ENCODE measurements at regions not wholly inside any gene's neighbourhood (a gene's known extent, or its start where the extent isn't known, plus 50 kb on each side); places are given as distances from the start of the nearest gene placed in this dataset.
"Not testable (repeated sequence)": the region's sequence is repeated elsewhere in the genome, so short reads cannot be mapped to it uniquely, and the experiment has no call there.

DNA sequence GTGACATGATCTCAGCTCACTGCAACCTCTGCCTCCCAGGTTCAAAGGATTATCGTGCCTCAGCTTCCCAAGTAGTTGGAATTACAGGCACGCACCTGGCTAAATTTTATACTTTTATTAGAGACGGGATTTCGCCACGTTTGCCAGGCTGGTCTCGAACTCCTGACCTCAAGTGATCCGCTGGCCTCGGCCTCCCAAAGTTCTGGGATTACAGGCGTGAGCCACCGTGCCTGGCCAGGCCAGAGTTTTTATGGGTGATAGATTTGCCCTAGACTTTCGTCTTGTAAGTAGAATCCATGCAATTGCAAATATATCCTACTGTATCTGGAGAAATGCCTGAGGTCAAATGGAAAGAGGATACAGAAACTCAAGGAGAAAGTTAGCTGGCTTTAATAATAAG, 819.9 kb upstream of the SLITRK1 start:
- no peak for DNase-seq (ENCODE audit: low read depth)
- no peak overlapping the region for H3K4me3 ChIP-seq (ENCODE audit: low read depth, low read length)
- TF ChIP-seq, protein P1, sequence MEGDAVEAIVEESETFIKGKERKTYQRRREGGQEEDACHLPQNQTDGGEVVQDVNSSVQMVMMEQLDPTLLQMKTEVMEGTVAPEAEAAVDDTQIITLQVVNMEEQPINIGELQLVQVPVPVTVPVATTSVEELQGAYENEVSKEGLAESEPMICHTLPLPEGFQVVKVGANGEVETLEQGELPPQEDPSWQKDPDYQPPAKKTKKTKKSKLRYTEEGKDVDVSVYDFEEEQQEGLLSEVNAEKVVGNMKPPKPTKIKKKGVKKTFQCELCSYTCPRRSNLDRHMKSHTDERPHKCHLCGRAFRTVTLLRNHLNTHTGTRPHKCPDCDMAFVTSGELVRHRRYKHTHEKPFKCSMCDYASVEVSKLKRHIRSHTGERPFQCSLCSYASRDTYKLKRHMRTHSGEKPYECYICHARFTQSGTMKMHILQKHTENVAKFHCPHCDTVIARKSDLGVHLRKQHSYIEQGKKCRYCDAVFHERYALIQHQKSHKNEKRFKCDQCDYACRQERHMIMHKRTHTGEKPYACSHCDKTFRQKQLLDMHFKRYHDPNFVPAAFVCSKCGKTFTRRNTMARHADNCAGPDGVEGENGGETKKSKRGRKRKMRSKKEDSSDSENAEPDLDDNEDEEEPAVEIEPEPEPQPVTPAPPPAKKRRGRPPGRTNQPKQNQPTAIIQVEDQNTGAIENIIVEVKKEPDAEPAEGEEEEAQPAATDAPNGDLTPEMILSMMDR (IDR thresholded peaks at IDR 0.05; ENCODE audit: low read depth, low read length, missing control alignments), result no peak

- DNase-seq (ENCODE audit: low read depth); H3K4me3 ChIP-seq (ENCODE audit: low read depth, low read length): not testable (repeated sequence)
Measured at GRCh38 chr13:84697591-84697990, 815.3 kb upstream of the SLITRK1 start.

DNA sequence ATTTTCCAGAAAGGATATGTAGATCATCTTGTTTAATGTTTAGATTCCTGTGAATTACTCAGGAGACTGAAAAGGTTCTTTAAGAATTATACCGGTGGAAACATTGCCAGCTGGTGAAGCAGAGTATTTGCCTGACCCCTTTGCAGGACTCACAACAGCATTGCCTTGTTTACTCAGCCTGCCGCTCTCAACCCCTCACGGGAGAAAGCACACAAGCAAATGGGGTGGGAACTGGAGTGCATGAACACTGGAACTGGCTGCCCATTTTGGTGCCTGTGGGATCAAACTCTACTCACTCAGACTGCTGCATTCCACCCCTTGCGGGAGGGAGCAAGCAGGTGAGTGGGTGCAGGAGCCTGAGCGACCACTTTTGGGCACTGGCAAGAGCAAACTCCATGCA, 804.7 kb upstream of the SLITRK1 start:
- H3K4me3 ChIP-seq (ENCODE audit: low read depth, low read length), result no peak overlapping the region
- TF ChIP-seq, protein P1 (IDR thresholded peaks at IDR 0.05; ENCODE audit: low read depth, low read length, missing control alignments), result no peak
- no peak for DNase-seq (ENCODE audit: low read depth)

DNA sequence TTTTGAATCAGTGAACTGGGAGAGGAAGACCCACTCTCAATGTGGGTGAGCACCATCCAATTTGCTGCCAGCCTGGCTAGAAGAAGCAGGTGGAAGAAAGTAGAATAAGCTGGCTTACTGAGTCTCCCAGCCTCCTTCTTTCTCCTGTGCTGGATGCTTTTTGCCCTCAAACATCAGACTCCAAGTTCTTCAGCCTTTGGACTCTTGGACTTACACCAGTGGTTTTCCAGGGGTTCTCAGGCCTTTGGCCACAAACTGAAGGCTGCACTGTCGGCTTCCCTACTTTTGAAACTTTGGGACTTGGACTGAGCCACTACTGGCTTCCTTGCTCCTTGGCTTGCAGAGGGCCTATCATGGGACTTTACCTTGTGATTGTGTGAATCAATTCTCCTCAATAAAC, 804.2 kb upstream of the SLITRK1 start:
- H3K4me3 ChIP-seq (ENCODE audit: low read depth, low read length), result no peak overlapping the region
- no peak for DNase-seq (ENCODE audit: low read depth)
- TF ChIP-seq, protein P1 (IDR thresholded peaks at IDR 0.05; ENCODE audit: low read depth, low read length, missing control alignments), result no peak

GRCh38 chr13:84684804-84685203, 802.5 kb upstream of the SLITRK1 start:
- TF ChIP-seq, protein P1 (IDR thresholded peaks at IDR 0.05; ENCODE audit: low read depth, low read length, missing control alignments), result no peak
- DNase-seq (ENCODE audit: low read depth), result no peak

DNA sequence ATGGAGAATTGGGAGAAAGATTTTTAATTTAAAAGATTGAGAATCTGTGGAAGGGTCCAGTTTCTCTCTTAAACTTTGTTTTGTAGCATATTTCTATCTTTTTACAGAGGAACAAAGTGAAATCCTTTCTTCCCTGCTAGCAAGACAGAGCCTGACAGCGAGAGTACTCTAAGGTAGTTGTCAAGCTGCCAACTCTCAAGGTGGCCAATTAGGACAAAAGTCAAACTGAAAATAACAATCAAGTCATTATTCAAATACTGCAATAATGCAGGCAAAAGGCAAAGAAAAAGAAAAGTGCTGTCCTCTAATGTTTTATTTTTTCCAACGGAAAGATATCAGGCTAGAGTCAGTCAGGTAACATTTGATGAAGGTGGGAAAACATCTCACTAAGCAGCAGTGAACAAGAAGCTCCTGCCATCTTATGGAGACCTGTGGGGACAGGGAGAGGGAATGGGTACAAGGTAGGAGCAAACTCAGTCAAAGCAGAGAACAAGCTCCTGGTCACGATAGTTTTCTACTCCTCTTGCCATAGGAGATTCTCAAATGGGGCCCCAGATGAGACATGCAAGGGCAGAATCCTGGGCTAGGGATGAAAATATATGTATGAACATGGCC, 801.9 kb upstream of the SLITRK1 start:
- DNase-seq (ENCODE audit: low read depth), result no peak
- TF ChIP-seq, protein P1 (IDR thresholded peaks at IDR 0.05; ENCODE audit: low read depth, low read length, missing control alignments), result no peak
- no peak overlapping the region for H3K4me3 ChIP-seq (ENCODE audit: low read depth, low read length)

More at GRCh38 chr13:84684804-84685203, 802.5 kb upstream of the SLITRK1 start:
- H3K4me3 ChIP-seq (ENCODE audit: low read depth, low read length), result no peak overlapping the region

DNA sequence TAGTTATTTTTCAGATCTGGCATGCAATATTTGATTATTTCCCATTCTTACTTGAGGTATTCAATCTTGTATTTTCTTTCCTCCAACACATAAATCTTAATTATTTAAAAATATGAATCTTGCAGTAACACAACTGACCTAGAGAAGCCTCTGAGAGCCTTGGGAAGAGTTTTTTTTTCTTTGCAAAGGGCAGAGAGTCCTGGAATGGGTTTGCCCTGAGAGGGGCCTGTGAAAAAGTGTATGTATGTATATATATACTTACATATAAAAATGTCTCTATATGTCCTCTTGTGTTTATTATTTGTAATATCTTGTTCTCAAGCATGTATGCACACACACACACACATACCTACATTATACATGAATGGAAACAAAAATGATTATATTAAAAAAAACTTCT, 801.2 kb upstream of the SLITRK1 start:
- TF ChIP-seq, protein P1 (IDR thresholded peaks at IDR 0.05; ENCODE audit: low read depth, low read length, missing control alignments), result no peak
- no peak overlapping the region for H3K4me3 ChIP-seq (ENCODE audit: low read depth, low read length)
- no peak for DNase-seq (ENCODE audit: low read depth)

Measured in GM12864 (cell line).